Left ventricle myocardium inferior (tissue), 1 donor: ENCODE measurements at regions not wholly inside any gene's neighbourhood (a gene's known extent, or its start where the extent isn't known, plus 50 kb on each side); places are given as distances from the start of the nearest gene placed in this dataset.

Source experiments
- DNase-seq: peaks from one replicate; pipeline ENCODE4 v3.0.0-alpha.2; 2020
- H3K27ac ChIP-seq: fragments of 200-600 bp; replicated peaks from 2 replicates; pipeline ENCODE4 v1.8.0; 2021
- H3K27me3 ChIP-seq: fragments of 200-600 bp; 2 replicates; pipeline ENCODE4 v1.8.0; 2021; ENCODE audit warnings: low read depth
- H3K36me3 ChIP-seq: fragments of 200-600 bp; 2 replicates; pipeline ENCODE4 v1.8.0; 2021
- H3K4me1 ChIP-seq: fragments of 200-600 bp; 2 replicates; pipeline ENCODE4 v1.8.0; 2021
- H3K4me3 ChIP-seq: fragments of 200-600 bp; 2 replicates; pipeline ENCODE4 v1.8.0; 2021; ENCODE audit warnings: mild to moderate bottlenecking, moderate library complexity
- H3K9me3 ChIP-seq: fragments of 200-600 bp; replicated peaks from 2 replicates; pipeline ENCODE4 v1.8.0; 2021
- intact Hi-C: fragments of 100-400 bp; cut with micrococcal nuclease; formaldehyde crosslinking; loops from one replicate; pipeline ENCODE4 v1.11.0; 2022
- TF ChIP-seq, protein P1 (sequence below): fragments of 200-600 bp; IDR thresholded peaks from 2 replicates; pipeline ENCODE4 v1.8.0; 2021; ENCODE audit warnings: antibody characterized with exemption, mild to moderate bottlenecking, borderline replicate concordance
- donor health status: DM: no; HTN: yes; CAD: no; lungs with severe emphysema.

DNA sequence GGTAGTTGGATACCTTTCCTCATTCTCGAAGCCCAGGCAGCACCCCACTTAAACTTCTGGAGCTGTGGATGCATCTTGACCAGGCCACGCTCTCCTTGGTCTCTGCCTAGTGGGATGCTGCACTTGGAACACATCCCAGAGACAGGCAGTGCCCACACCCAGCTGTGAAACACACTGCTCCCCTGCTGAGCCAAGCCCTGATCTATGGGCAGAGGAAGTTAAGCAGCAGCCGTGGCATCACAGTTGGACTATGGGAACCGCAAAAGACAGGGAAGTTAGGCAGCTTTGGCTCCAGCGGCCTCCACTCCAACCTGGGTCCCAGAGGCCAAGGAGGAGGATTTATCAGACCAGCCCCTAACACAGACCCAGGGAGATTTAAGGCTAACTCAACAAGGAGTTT, 284.8 kb upstream of the CCL2 start:
- Histone ChIP-seq H3K4me1 (peaks cover 13% of the 10 kb centered on the region), H3K27me3 (peaks cover 5% of the 10 kb centered on the region), H3K27ac (no peak overlapping the region), H3K36me3 (no peaks in the 10 kb centered on the region), H3K9me3 (no peaks in the 10 kb centered on the region), H3K4me3 (no peak overlapping the region)
- no peak for DNase-seq
- intact Hi-C loops = no loop called here
- TF ChIP-seq, protein P1, sequence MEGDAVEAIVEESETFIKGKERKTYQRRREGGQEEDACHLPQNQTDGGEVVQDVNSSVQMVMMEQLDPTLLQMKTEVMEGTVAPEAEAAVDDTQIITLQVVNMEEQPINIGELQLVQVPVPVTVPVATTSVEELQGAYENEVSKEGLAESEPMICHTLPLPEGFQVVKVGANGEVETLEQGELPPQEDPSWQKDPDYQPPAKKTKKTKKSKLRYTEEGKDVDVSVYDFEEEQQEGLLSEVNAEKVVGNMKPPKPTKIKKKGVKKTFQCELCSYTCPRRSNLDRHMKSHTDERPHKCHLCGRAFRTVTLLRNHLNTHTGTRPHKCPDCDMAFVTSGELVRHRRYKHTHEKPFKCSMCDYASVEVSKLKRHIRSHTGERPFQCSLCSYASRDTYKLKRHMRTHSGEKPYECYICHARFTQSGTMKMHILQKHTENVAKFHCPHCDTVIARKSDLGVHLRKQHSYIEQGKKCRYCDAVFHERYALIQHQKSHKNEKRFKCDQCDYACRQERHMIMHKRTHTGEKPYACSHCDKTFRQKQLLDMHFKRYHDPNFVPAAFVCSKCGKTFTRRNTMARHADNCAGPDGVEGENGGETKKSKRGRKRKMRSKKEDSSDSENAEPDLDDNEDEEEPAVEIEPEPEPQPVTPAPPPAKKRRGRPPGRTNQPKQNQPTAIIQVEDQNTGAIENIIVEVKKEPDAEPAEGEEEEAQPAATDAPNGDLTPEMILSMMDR = no peak

DNA sequence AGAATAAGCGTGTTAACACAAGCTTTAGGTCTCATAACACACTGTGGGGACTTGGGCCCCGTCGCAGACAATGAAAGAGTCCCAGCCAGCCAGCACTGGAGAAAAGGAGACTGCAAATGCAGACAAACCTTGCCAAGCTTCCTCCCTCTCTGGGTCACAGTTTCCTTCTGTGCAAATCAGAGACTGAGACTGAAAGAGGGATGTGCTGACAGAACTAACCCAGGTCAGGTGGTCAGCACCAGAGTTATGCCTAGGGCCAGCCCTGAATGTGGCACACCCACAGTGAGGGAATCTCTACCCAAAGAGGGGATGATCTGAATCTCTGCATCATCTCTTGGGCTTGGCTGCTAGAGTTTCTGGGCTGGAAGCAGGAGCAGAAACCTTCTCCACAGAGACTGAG, 282.3 kb upstream of the CCL2 start:
- Histone ChIP-seq H3K27me3 (peaks cover 10% of the 10 kb centered on the region), H3K4me1 (peaks cover 21% of the 10 kb centered on the region), H3K9me3 (no peaks in the 10 kb centered on the region), H3K36me3 (no peaks in the 10 kb centered on the region), H3K4me3 (no peak overlapping the region), H3K27ac (no peak overlapping the region)
- intact Hi-C loops = no loop called here
- no peak for DNase-seq
- TF ChIP-seq, protein P1 = no peak

DNA sequence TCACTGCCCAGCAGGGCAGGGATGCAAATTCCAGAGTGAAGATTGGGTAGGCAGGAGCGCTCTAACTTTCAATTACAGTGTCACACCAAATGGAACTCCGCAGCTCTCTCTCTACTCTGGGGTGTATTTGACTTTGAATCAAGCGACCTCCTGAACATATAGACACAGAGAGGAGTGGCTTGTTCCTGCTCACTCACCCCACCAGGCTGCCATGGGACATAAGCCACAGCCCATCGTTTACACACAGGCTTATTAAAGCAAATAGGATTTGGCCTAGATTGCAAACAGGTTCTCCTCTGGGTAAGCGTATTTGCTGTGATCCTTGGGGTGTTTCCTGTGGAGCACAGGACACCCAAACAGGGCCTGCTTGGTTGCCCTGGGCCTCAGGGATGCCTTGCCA, 281.6 kb upstream of the CCL2 start:
- intact Hi-C loops = no loop called here
- Histone ChIP-seq H3K4me3 (no peak overlapping the region), H3K4me1 (peaks cover 23% of the 10 kb centered on the region), H3K36me3 (no peaks in the 10 kb centered on the region), H3K27ac (no peak overlapping the region), H3K27me3 (peaks cover 10% of the 10 kb centered on the region), H3K9me3 (no peaks in the 10 kb centered on the region)
- no peak for DNase-seq
- TF ChIP-seq, protein P1 = no peak

DNA sequence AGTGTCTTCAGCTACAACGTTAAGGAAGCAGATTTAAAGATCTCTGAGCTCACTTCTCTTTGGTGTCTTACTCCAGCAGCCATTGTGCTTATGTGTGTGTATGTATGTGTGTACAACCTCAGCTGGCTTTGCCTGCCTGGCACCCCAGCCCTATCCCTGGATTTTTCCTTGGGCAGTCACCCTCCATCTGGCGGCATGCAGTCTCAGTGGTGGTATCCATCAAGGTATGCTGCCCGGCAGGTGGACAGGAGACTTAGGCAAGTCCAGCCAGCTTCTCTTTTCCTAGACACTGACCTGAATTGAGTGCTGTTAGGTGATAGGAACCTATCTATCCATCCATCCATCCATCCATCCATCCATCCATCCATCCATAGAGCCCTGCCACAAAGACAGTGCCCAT, 280.8 kb upstream of the CCL2 start:
- peaks cover 25% of the 10 kb centered on the region for H3K4me1 ChIP-seq

DNA sequence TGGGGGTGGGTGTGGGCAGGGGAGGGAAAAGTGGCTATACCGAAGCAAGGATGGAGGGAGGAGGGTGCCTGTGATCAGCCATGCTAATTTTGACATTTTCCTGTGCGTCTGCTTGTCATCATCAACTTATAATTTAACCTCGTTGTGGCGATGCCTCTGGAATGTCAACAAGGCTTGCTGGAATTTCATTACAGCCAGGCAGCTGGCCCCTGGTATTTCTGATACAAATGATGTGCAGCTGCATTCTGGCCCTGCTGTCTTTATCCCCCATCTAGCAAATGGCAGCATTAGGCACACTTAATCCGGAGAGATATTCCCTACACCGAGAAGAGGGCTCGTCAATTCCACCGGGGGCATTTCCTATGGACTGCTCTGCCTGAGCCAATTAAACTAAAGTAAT, 278.3 kb upstream of the CCL2 start:
- Histone ChIP-seq H3K36me3 (no peaks in the 10 kb centered on the region), H3K9me3 (no peaks in the 10 kb centered on the region), H3K27ac (no peak overlapping the region), H3K4me3 (no peak overlapping the region), H3K27me3 (peaks cover 4% of the 10 kb centered on the region), H3K4me1 (peaks cover 37% of the 10 kb centered on the region)
- no peak for DNase-seq
- intact Hi-C loops = no loop called here
- TF ChIP-seq, protein P1 = no peak

More for the DNA sequence above, 280.8 kb upstream of the CCL2 start:
- intact Hi-C loops = no loop called here
- Histone ChIP-seq H3K27ac (no peak overlapping the region), H3K27me3 (peaks cover 10% of the 10 kb centered on the region), H3K4me3 (no peak overlapping the region), H3K9me3 (no peaks in the 10 kb centered on the region), H3K36me3 (no peaks in the 10 kb centered on the region)
- DNase-seq = no peak
- TF ChIP-seq, protein P1 = no peak
